Left lung (tissue), 4 donors: ENCODE measurements at regions not wholly inside any gene's neighbourhood (a gene's known extent, or its start where the extent isn't known, plus 50 kb on each side); places are given as distances from the start of the nearest gene placed in this dataset.

Source experiments
- ATAC-seq: fragments of 200-7000 bp; cut with Tn5 transposase; one replicate; pipeline ENCODE4 v1.9.1; 2020; ENCODE audit warnings: moderate library complexity
- DNase-seq, 4 donors: peaks; one replicate each; pipeline ENCODE4 v3.0.0-alpha.2; 2013 to 2020
- H3K27ac ChIP-seq, 2 donors: fragments of 200-600 bp; sonication (generic) in 1 of 2; one replicate each; pipeline versions ENCODE4 v1.5.0 to v1.8.0; 2020 to 2021
- H3K27me3 ChIP-seq, 2 donors: fragments of 200-600 bp; sonication (generic) in 1 of 2; one replicate each; pipeline versions ENCODE4 v1.5.0 to v1.8.0; 2020 to 2021
- H3K36me3 ChIP-seq, 2 donors: fragments of 200-600 bp; sonication (generic) in 1 of 2; one replicate each; pipeline versions ENCODE4 v1.5.0 to v1.8.0; 2020 to 2021
- H3K4me1 ChIP-seq, 2 donors: fragments of 200-600 bp; one replicate each; pipeline ENCODE4 v1.8.0; 2021
- H3K4me3 ChIP-seq, 2 donors: fragments of 200-600 bp; sonication (generic) in 1 of 2; one replicate each; pipeline versions ENCODE4 v1.5.0 to v1.8.0; 2020 to 2021; ENCODE audit warnings: mild to moderate bottlenecking in 1 of 2
- H3K9me3 ChIP-seq, 2 donors: fragments of 200-600 bp; sonication (generic) in 1 of 2; one replicate each; pipeline versions ENCODE4 v1.5.0 to v1.8.0; 2020 to 2021
- CTCF ChIP-seq, 2 donors: fragments of 200-600 bp; sonication (generic) in 1 of 2; IDR thresholded peaks; one replicate each; pipeline versions ENCODE4 v1.5.0 to v1.8.0; 2021; ENCODE audit warnings: antibody characterized with exemption in 2 of 2
- intact Hi-C, 2 donors: fragments of 100-400 bp; cut with DNase I; formaldehyde crosslinking; loops; one replicate each; pipeline versions ENCODE4 v1.11.2 to v1.14.2; 2022
- donor health status: DM: no; HTN: yes; CAD: no.
- donor health status: DM: no; HTN: no; CAD: no.

DNA sequence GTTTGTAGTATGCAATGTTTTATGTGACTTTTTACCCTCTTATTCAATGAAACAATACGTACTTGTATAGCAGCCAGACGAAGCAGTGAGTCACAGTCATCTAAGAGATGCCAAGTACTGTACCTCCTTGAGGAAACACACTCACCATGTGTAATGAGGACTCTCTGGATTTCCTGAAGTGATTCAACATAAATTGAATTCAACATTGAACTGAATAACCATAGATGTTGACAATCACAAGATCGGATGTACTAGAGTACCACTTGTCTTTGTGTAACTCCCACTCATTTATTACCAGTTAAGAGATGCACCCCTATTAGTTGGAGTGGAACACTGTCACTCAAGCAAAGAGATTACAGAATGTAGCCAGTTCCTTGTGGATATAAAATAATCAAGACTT, 175.2 kb upstream of the HMGA2 start:
- peak; percentile 96 for ATAC-seq
- no peak for TF ChIP-seq CTCF (IDR thresholded peaks at IDR 0.05)
- peak in 1 of 4 donors; percentile 39 for DNase-seq

DNA sequence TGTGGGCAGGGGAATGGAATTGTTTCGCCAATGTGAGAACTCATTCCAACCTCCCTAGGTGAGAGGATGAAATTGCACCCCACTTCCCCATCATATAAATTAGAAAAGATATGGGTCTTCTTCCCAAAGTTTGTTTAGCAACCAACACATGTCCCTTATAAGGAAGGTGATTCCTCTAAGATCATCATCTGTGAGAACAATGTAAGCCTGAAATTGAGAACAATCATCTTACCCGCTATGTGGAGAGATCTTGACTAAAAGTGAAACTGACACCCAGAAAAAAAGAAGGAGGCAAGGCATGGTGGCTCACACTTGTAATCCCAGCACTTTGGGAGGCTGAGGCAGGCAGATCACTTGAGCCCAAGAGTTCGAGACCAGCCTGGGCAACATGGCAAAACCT, 173.2 kb upstream of the HMGA2 start:
- Histone ChIP-seq H3K36me3 (no peaks in the 10 kb centered on the region), H3K9me3 (no peaks in the 10 kb centered on the region), H3K4me3 (no peak overlapping the region), H3K4me1 (no peaks in the 10 kb centered on the region), H3K27me3 (peaks cover 7 to 29% of the 10 kb centered on the region in 2 donors), H3K27ac (no peak overlapping the region)
- intact Hi-C loops = no loop called here
- no peak for DNase-seq
- TF ChIP-seq CTCF (IDR thresholded peaks at IDR 0.05) = no peak
- no peak for ATAC-seq

More for the DNA sequence above, 175.2 kb upstream of the HMGA2 start:
- intact Hi-C loops = no loop called here
- Histone ChIP-seq H3K4me3 (no peak overlapping the region), H3K27ac (no peak overlapping the region), H3K4me1 (no peaks in the 10 kb centered on the region), H3K9me3 (no peaks in the 10 kb centered on the region), H3K27me3 (peaks cover 7 to 45% of the 10 kb centered on the region in 2 donors), H3K36me3 (no peaks in the 10 kb centered on the region)

GRCh38 chr12:65653321-65653720, 171.0 kb upstream of the HMGA2 start:
- Histone ChIP-seq H3K36me3 (no peaks in the 10 kb centered on the region), H3K9me3 (no peaks in the 10 kb centered on the region), H3K4me1 (no peaks in the 10 kb centered on the region), H3K27me3 (peaks cover 8 to 10% of the 10 kb centered on the region in 2 donors), H3K4me3 (no peak overlapping the region), H3K27ac (no peak overlapping the region)
- no peak for TF ChIP-seq CTCF (IDR thresholded peaks at IDR 0.05)
- no peak for DNase-seq
- intact Hi-C loops = no loop called here
- no peak for ATAC-seq

GRCh38 chr12:65653946-65654629, 170.2 kb upstream of the HMGA2 start:
- intact Hi-C loops = no loop called here
- Histone ChIP-seq H3K4me1 (no peaks in the 10 kb centered on the region), H3K4me3 (no peak overlapping the region), H3K27ac (no peak overlapping the region), H3K9me3 (no peaks in the 10 kb centered on the region), H3K27me3 (peaks cover 7 to 12% of the 10 kb centered on the region in 2 donors), H3K36me3 (no peaks in the 10 kb centered on the region)
- TF ChIP-seq CTCF (IDR thresholded peaks at IDR 0.05) = no peak
- no peak for ATAC-seq
- no peak for DNase-seq

DNA sequence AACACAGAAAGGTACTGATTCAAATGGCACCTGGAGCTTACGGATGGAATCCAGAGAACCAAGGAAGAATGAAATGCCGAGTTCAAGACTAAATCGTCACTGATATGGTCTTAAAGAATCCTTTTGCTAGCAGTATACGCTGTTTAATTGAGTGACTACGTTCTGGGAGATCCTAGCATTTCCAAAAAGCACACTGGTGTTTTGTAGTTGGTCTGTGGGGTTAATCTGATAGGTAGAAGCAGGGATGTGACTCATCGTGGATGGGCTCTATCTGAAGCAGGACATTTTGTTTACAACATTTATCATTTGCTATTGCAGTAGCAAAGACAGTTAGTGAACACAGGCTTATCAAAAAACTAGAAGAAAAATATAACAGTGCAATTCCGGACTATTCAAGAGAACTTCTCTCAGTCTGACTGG, 169.2 kb upstream of the HMGA2 start:
- intact Hi-C loops = no loop called here
- Histone ChIP-seq H3K27me3 (peaks cover 15 to 22% of the 10 kb centered on the region in 2 donors), H3K4me1 (no peaks in the 10 kb centered on the region), H3K36me3 (no peaks in the 10 kb centered on the region), H3K4me3 (no peak overlapping the region), H3K9me3 (no peaks in the 10 kb centered on the region), H3K27ac (no peak overlapping the region)
- ATAC-seq = no peak
- no peak for DNase-seq
- TF ChIP-seq CTCF (IDR thresholded peaks at IDR 0.05) = no peak
